HCT116 (cell line): ENCODE measurements at regions not wholly inside any gene's neighbourhood (a gene's known extent, or its start where the extent isn't known, plus 50 kb on each side); places are given as distances from the start of the nearest gene placed in this dataset.

Source experiments
- ATAC-seq: fragments of 200-7000 bp; cut with Tn5 transposase; 2 replicates; pipeline ENCODE4 v1.9.1; 2020; ENCODE audit warnings: mild to moderate bottlenecking, moderate library complexity
- BruUV-seq: library from RNA; stranded (reverse); fragments of 400-500 nt; replicated peaks from 2 replicates; lab custom pipeline; 2021; lab: Mats Ljungman, UMichigan
- CTCF ChIA-PET: fragments of 300-600 bp; sonication (Branson Sonifier 250); formaldehyde crosslinking; loops from one replicate; lab custom pipeline; 2021; ENCODE audit warnings: antibody characterized with exemption; lab: Charles Lee
- POLR2A ChIA-PET: fragments of 300-600, 350-600 bp; sonication (Branson Sonifier 250); formaldehyde crosslinking; loops from one replicate; lab custom pipeline; 2021; ENCODE audit warnings: antibody characterized with exemption; lab: Charles Lee
- RAD21 ChIA-PET, 2 experiments: fragments of 300-600 bp; sonication (Branson Sonifier 250); formaldehyde crosslinking; loops; one replicate each; lab custom pipeline; 2023; ENCODE audit warnings: low total read pairs in 2 of 2; ENCODE audit not compliant: uncharacterized antibody in 2 of 2, unreplicated experiment in 2 of 2, low non-redundant PET in 1 of 2; lab: Charles Lee
- DNase-seq: peaks from one replicate; pipeline ENCODE4 v3.0.0-alpha.2; 2010; ENCODE audit warnings: low read depth, low spot score
- H2AFZ ChIP-seq: fragments of 200-600 bp; shearing (Covaris generic), sonication (generic); 2 replicates; pipeline ENCODE4 v1.6.1; 2017; ENCODE audit warnings: low read depth, mixed run types, mixed read lengths, antibody characterized with exemption, low read length; ENCODE audit not compliant: poor library complexity, severe bottlenecking
- H3K27ac ChIP-seq: 2 replicates; pipeline ENCODE4 v1.5.1; 2012; ENCODE audit warnings: low read depth, low read length
- H3K27me3 ChIP-seq: fragments of 200-600 bp; sonication (generic); 2 replicates; pipeline ENCODE4 v1.6.1; 2016; ENCODE audit warnings: mixed run types, low read length, mixed read lengths; ENCODE audit not compliant: insufficient read depth
- H3K36me3 ChIP-seq, 2 experiments: fragments of 200-500 bp in 1 of 2; fragments of 200-600 bp in 1 of 2; sonication (Bioruptor generic) in 1 of 2; sonication (generic) in 1 of 2; 2 replicates each; pipeline versions ENCODE4 v1.5.1 to v1.6.1; 2014 to 2016; ENCODE audit warnings: low read length in 2 of 2, inconsistent platforms in 1 of 2, mixed read lengths in 1 of 2, mixed run types in 1 of 2; ENCODE audit not compliant: insufficient read depth in 2 of 2, control insufficient read depth in 1 of 2
- H3K4me1 ChIP-seq, 2 experiments: fragments of 200-600 bp in 1 of 2; sonication (generic) in 1 of 2; 2 replicates each; pipeline versions ENCODE4 v1.5.1 to v1.6.1; 2012 to 2017; ENCODE audit warnings: low read length in 2 of 2, inconsistent platforms in 1 of 2, mild to moderate bottlenecking in 1 of 2, mixed read lengths in 1 of 2, mixed run types in 1 of 2, moderate library complexity in 1 of 2; ENCODE audit not compliant: insufficient read depth in 2 of 2, control insufficient read depth in 1 of 2
- H3K4me2 ChIP-seq: fragments of 200-600 bp; sonication (generic); 2 replicates; pipeline ENCODE4 v1.6.1; 2017; ENCODE audit warnings: mixed run types, low read length, mixed read lengths
- H3K4me3 ChIP-seq, 2 experiments: fragments of 200-600 bp in 1 of 2; sonication (generic) in 1 of 2; replicated peaks in 1 of 2; 2 replicates each; pipeline ENCODE4 v1.5.1; 2011 to 2016; ENCODE audit warnings: low read length in 2 of 2, control low read depth in 1 of 2, low read depth in 1 of 2, mild to moderate bottlenecking in 1 of 2, mixed read lengths in 1 of 2, mixed run types in 1 of 2
- H3K79me2 ChIP-seq: fragments of 200-600 bp; sonication (generic); 2 replicates; pipeline ENCODE4 v1.6.1; 2017; ENCODE audit warnings: mild to moderate bottlenecking, mixed run types, low read length, moderate library complexity, mixed read lengths; ENCODE audit not compliant: insufficient read depth
- H3K9ac ChIP-seq: fragments of 200-600 bp; sonication (generic); 2 replicates; pipeline ENCODE4 v1.6.1; 2016; ENCODE audit warnings: low read length, mixed read lengths
- H3K9me2 ChIP-seq: fragments of 200-600 bp; sonication (generic), shearing (Covaris generic); 2 replicates; pipeline ENCODE4 v1.6.1; 2017; ENCODE audit warnings: mixed run types, mild to moderate bottlenecking, moderate library complexity; ENCODE audit not compliant: insufficient read depth
- H3K9me3 ChIP-seq, 2 experiments: fragments of 200-500 bp in 1 of 2; fragments of 200-600 bp in 1 of 2; sonication (Bioruptor generic) in 1 of 2; sonication (generic) in 1 of 2; 2 replicates each; pipeline ENCODE4 v1.6.1; 2014 to 2017; ENCODE audit warnings: low read length in 2 of 2, mixed read lengths in 2 of 2, inconsistent platforms in 1 of 2, low read depth in 1 of 2, mild to moderate bottlenecking in 1 of 2, mixed run types in 1 of 2, moderate library complexity in 1 of 2; ENCODE audit not compliant: control insufficient read depth in 1 of 2, insufficient read depth in 1 of 2
- H4K20me1 ChIP-seq: fragments of 200-600 bp; sonication (generic), shearing (Covaris generic); 2 replicates; pipeline ENCODE4 v1.6.1; 2017; ENCODE audit warnings: mixed run types, mild to moderate bottlenecking, moderate library complexity; ENCODE audit not compliant: insufficient read depth
- EGR1 ChIP-seq: IDR thresholded peaks from 2 replicates; pipeline ENCODE4 v1.6.1; 2012; ENCODE audit warnings: low read depth
- ELF1 ChIP-seq: IDR thresholded peaks from 2 replicates; pipeline ENCODE4 v1.6.1; 2012; ENCODE audit warnings: low read depth, borderline replicate concordance
- EZH2 ChIP-seq: fragments of 200-600 bp; sonication (generic); IDR thresholded peaks from 2 replicates; pipeline ENCODE4 v1.6.1; 2017; ENCODE audit warnings: antibody characterized with exemption, mixed run types
- EZH2phosphoT487 ChIP-seq: fragments of 200-600 bp; IDR thresholded peaks from 2 replicates; pipeline ENCODE4 v1.6.1; 2018; ENCODE audit warnings: antibody characterized with exemption, borderline replicate concordance
- FOSL1 ChIP-seq: IDR thresholded peaks from 2 replicates; pipeline ENCODE4 v1.6.1; 2012; ENCODE audit warnings: low read depth
- JUND ChIP-seq: IDR thresholded peaks from 2 replicates; pipeline ENCODE4 v1.6.1; 2012
- RAD21 ChIP-seq: IDR thresholded peaks from 2 replicates; pipeline ENCODE4 v1.6.1; 2012; ENCODE audit warnings: low read depth, mild to moderate bottlenecking
- SRF ChIP-seq: IDR thresholded peaks from 2 replicates; pipeline ENCODE4 v1.6.1; 2012; ENCODE audit warnings: low read depth
- YY1 ChIP-seq: IDR thresholded peaks from 2 replicates; pipeline ENCODE4 v1.6.1; 2011; ENCODE audit warnings: low read length, low read depth, moderate library complexity, mild to moderate bottlenecking; ENCODE audit not compliant: insufficient replicate concordance; ENCODE audit errors: extremely low read depth
- ZNF274 ChIP-seq: fragments of 200-500 bp; sonication (Bioruptor generic); IDR thresholded peaks from 2 replicates; pipeline ENCODE4 v1.6.1; 2014; ENCODE audit warnings: mild to moderate bottlenecking, low read depth, low read length, inconsistent platforms
- intact Hi-C: fragments of 100-400 bp; cut with micrococcal nuclease; formaldehyde crosslinking; loops from 2 replicates; pipeline ENCODE4 v1.10.0; 2022
- TF ChIP-seq, protein P1 (sequence below): IDR thresholded peaks from 2 replicates; pipeline ENCODE4 v1.6.1; 2011; ENCODE audit warnings: mild to moderate bottlenecking, low read length, moderate library complexity; ENCODE audit not compliant: insufficient replicate concordance; ENCODE audit errors: extremely low read depth
- TF ChIP-seq, protein P2 (sequence below): IDR thresholded peaks from 2 replicates; pipeline ENCODE4 v1.6.1; 2012

DNA sequence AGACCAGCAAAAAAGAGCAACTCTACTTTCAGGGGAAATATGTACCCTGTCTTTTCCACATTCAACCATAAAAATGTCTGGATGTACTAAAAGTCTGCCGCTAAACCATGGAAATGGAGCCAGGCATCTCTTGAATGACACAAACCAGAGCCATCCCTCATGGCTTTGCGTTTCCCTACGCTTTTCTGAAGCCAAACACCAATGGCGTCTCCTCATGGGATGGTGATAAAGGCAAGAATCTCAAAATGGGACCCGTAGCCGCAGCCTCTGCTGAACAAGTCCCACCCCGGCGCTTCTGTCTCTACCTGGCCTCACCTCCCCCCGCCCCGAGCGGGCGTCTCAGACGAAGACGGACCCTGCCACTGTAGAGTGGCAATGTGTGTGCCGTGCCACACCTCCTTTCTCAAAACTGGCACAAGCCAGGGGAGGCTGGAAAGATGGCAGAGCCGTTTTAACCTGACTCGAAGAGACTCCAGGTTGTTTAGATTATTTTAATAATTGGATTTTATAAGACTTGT is 80.3 kb upstream of the AFDN start:
- Histone ChIP-seq H3K9me3 (no peaks in the 10 kb centered on the region), H3K27ac (no peak overlapping the region), H3K4me1 (peaks cover 0 to 5% of the 10 kb centered on the region in 2 experiments; a peak in 2 of 4 replicates), H3K9me2 (no peaks in the 10 kb centered on the region), H4K20me1 (no peaks in the 10 kb centered on the region; the same call in 1 of the 2 replicates), H3K4me2 (no peak overlapping the region), H3K27me3 (no peaks in the 10 kb centered on the region; the same call in 1 of the 2 replicates), H2AFZ (no peak overlapping the region), H3K36me3 (no peaks in the 10 kb centered on the region), H3K4me3 (no peak overlapping the region), H3K79me2 (no peaks in the 10 kb centered on the region), H3K9ac (no peak overlapping the region)
- BruUV-seq, result no TSS peak
- RAD21 ChIA-PET, result no interaction called here
- CTCF ChIA-PET, result no interaction called here
- ATAC-seq (no peak), DNase-seq (no peak)
- POLR2A ChIA-PET, result no interaction called here
- intact Hi-C loops, result no loop called here
- TF ChIP-seq ELF1 (no peak), EGR1 (no peak), YY1 (no peak), RAD21 (no peak), SRF (no peak), EZH2 (no peak), JUND (no peak), ZNF274 (no peak), EZH2phosphoT487 (no peak), FOSL1 (no peak)
- TF ChIP-seq, protein P1, sequence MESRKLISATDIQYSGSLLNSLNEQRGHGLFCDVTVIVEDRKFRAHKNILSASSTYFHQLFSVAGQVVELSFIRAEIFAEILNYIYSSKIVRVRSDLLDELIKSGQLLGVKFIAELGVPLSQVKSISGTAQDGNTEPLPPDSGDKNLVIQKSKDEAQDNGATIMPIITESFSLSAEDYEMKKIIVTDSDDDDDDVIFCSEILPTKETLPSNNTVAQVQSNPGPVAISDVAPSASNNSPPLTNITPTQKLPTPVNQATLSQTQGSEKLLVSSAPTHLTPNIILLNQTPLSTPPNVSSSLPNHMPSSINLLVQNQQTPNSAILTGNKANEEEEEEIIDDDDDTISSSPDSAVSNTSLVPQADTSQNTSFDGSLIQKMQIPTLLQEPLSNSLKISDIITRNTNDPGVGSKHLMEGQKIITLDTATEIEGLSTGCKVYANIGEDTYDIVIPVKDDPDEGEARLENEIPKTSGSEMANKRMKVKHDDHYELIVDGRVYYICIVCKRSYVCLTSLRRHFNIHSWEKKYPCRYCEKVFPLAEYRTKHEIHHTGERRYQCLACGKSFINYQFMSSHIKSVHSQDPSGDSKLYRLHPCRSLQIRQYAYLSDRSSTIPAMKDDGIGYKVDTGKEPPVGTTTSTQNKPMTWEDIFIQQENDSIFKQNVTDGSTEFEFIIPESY, result no peak
- TF ChIP-seq, protein P2, sequence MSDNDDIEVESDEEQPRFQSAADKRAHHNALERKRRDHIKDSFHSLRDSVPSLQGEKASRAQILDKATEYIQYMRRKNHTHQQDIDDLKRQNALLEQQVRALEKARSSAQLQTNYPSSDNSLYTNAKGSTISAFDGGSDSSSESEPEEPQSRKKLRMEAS, result no peak
